GM19239 (cell line): ENCODE measurements at regions not wholly inside any gene's neighbourhood (a gene's known extent, or its start where the extent isn't known, plus 50 kb on each side); places are given as distances from the start of the nearest gene placed in this dataset.
"Not testable (repeated sequence)": the region's sequence is repeated elsewhere in the genome, so short reads cannot be mapped to it uniquely, and the experiment has no call there.

ENCODE experiments used
- DNase-seq: peaks from one replicate; pipeline ENCODE4 v3.0.0; 2011; ENCODE audit warnings: low spot score; ENCODE audit not compliant: insufficient read length
- FAIRE-seq: peaks from 2 replicates; lab custom pipeline; 2011; peaks lifted over from hg19 to GRCh38; lab: Jason Lieb, UNC

GRCh38 chr4:159977907-159978617 is 875.2 kb downstream of the RAPGEF2 start:
- DNase-seq = no peak
- no peak for FAIRE-seq

- no peak for FAIRE-seq
- no peak for DNase-seq
Observed at GRCh38 chr4:159979351-159979750, 876.5 kb downstream of the RAPGEF2 start.

- FAIRE-seq (no peak), DNase-seq (no peak)
Observed at GRCh38 chr4:159979953-159980352, 877.1 kb downstream of the RAPGEF2 start.

- DNase-seq = no peak
- FAIRE-seq = no peak
Observed at GRCh38 chr4:159980826-159981468, 878.1 kb downstream of the RAPGEF2 start.

- no peak for FAIRE-seq
- no peak for DNase-seq
Observed at GRCh38 chr4:159981469-159981856, 878.6 kb downstream of the RAPGEF2 start.

GRCh38 chr4:159983082-159983481 is 880.2 kb downstream of the RAPGEF2 start:
- FAIRE-seq (no peak), DNase-seq (no peak)

GRCh38 chr4:160009656-160010493 is 907.0 kb downstream of the RAPGEF2 start:
- no peak for DNase-seq
- no peak for FAIRE-seq

GRCh38 chr4:160019936-160020335 is 917.1 kb downstream of the RAPGEF2 start:
- DNase-seq (no peak), FAIRE-seq (no peak)

GRCh38 chr4:160020804-160021203 is 917.9 kb downstream of the RAPGEF2 start:
- no peak for FAIRE-seq
- DNase-seq = no peak

- FAIRE-seq = no peak
Observed at GRCh38 chr4:160021870-160022269, 919.0 kb downstream of the RAPGEF2 start.

GRCh38 chr4:160026721-160027120 is 923.8 kb downstream of the RAPGEF2 start:
- DNase-seq = no peak
- FAIRE-seq = no peak

More at GRCh38 chr4:160021870-160022269, 919.0 kb downstream of the RAPGEF2 start:
- no peak for DNase-seq

- FAIRE-seq (no peak), DNase-seq (no peak)
Observed at GRCh38 chr4:160034501-160034900, 931.6 kb downstream of the RAPGEF2 start.

- DNase-seq = no peak
- FAIRE-seq = no peak
Observed at GRCh38 chr4:160038615-160039014, 935.7 kb downstream of the RAPGEF2 start.

- no peak for DNase-seq
- FAIRE-seq = no peak
Observed at GRCh38 chr4:160044693-160045092, 941.8 kb downstream of the RAPGEF2 start.

GRCh38 chr4:160082432-160083207 is 979.7 kb downstream of the RAPGEF2 start:
- DNase-seq = no peak
- FAIRE-seq = no peak

GRCh38 chr4:160091631-160092030 is 988.8 kb downstream of the RAPGEF2 start:
- FAIRE-seq = no peak
- DNase-seq = no peak

GRCh38 chr4:160100316-160100715 is 997.4 kb downstream of the RAPGEF2 start:
- DNase-seq = no peak
- no peak for FAIRE-seq

- FAIRE-seq = no peak
- no peak for DNase-seq
Observed at GRCh38 chr4:160110891-160111290, 1008.0 kb downstream of the RAPGEF2 start.

GRCh38 chr4:160117686-160118085 is 1014.8 kb downstream of the RAPGEF2 start:
- no peak for FAIRE-seq
- no peak for DNase-seq

GRCh38 chr4:160125576-160126287 is 1022.9 kb downstream of the RAPGEF2 start:
- not testable (repeated sequence) for DNase-seq, FAIRE-seq
